ENCODE measurements at regions not wholly inside any gene's neighbourhood (a gene's known extent, or its start where the extent isn't known, plus 50 kb on each side); places are given as distances from the start of the nearest gene placed in this dataset.

- H3K27me3 ChIP-seq: no peaks in the 10 kb centered on the region
- DNase-seq: no peak
- peaks cover 5 to 27% (median 14%) of the 10 kb centered on the region in 4 donors for H3K36me3 ChIP-seq
- H3K9me3 ChIP-seq: no peaks in the 10 kb centered on the region
- H3K4me3 ChIP-seq: no peak overlapping the region
- no peak for TF ChIP-seq EP300 (IDR thresholded peaks at IDR 0.05)
- TF ChIP-seq CTCF (IDR thresholded peaks at IDR 0.05): no peak
- no peak for TF ChIP-seq POLR2A (IDR thresholded peaks at IDR 0.05)
- TF ChIP-seq POLR2AphosphoS5 (IDR thresholded peaks at IDR 0.05): no peak
- 84 to 91% methylated on average over 4 of the region's 4 CpGs for WGBS, 2 donors
- H3K27ac ChIP-seq: peak overlapping the region; percentile 17 to 79 (median 62)
- intact Hi-C loops (cut with DNase I): no loop called here
- peaks cover 0 to 67% (median 57%) of the 10 kb centered on the region in 4 donors for H3K4me1 ChIP-seq
Observed at GRCh38 chr1:184900507-184900906, 73.8 kb downstream of the NIBAN1 start.

- H3K36me3 ChIP-seq: peaks cover 5 to 50% (median 15%) of the 10 kb centered on the region in 4 donors
- no peak for DNase-seq
- H3K4me1 ChIP-seq: peaks cover 0 to 40% (median 24%) of the 10 kb centered on the region in 4 donors
- 74 to 90% methylated on average over 2 of the region's 2 CpGs for WGBS, 2 donors
- peak overlapping the region in 1 of 4 donors; percentile 22 for H3K27ac ChIP-seq
- H3K4me3 ChIP-seq: no peak overlapping the region
- H3K9me3 ChIP-seq: no peaks in the 10 kb centered on the region
- TF ChIP-seq EP300 (IDR thresholded peaks at IDR 0.05) (no peak), POLR2AphosphoS5 (IDR thresholded peaks at IDR 0.05) (no peak), POLR2A (IDR thresholded peaks at IDR 0.05) (no peak), CTCF (IDR thresholded peaks at IDR 0.05) (no peak)
- intact Hi-C loops (cut with DNase I): no loop called here
- no peaks in the 10 kb centered on the region for H3K27me3 ChIP-seq
Observed at GRCh38 chr1:184896000-184896399, 78.3 kb downstream of the NIBAN1 start.

- Histone ChIP-seq H3K4me3 (no peak overlapping the region), H3K36me3 (peaks cover 5 to 50% (median 15%) of the 10 kb centered on the region in 4 donors), H3K4me1 (peaks cover 0 to 40% (median 24%) of the 10 kb centered on the region in 4 donors), H3K9me3 (no peaks in the 10 kb centered on the region), H3K27me3 (no peaks in the 10 kb centered on the region), H3K27ac (peak overlapping the region; percentile 10 to 92 (median 24))
- no peak for DNase-seq
- no peak for TF ChIP-seq EP300 (IDR thresholded peaks at IDR 0.05)
- TF ChIP-seq POLR2A (IDR thresholded peaks at IDR 0.05): no peak
- TF ChIP-seq CTCF (IDR thresholded peaks at IDR 0.05): no peak
- TF ChIP-seq POLR2AphosphoS5 (IDR thresholded peaks at IDR 0.05): no peak
- intact Hi-C loops (cut with DNase I): no loop called here
- 72 to 77% methylated on average over 2 of the region's 2 CpGs for WGBS, 2 donors
Observed at GRCh38 chr1:184895086-184895485, 79.2 kb downstream of the NIBAN1 start.

- intact Hi-C loops (cut with DNase I): no loop called here
- Histone ChIP-seq H3K4me1 (peaks cover 0 to 51% (median 36%) of the 10 kb centered on the region in 4 donors), H3K36me3 (peaks cover 5 to 53% (median 15%) of the 10 kb centered on the region in 4 donors), H3K27ac (peak overlapping the region in 3 of 4 donors; percentile 22 to 92 (median 81)), H3K4me3 (no peak overlapping the region), H3K27me3 (no peaks in the 10 kb centered on the region), H3K9me3 (no peaks in the 10 kb centered on the region)
- no peak for DNase-seq
- WGBS, 2 donors: 89 to 97% methylated on average over 2 of the region's 2 CpGs
- TF ChIP-seq POLR2AphosphoS5 (IDR thresholded peaks at IDR 0.05): no peak
- no peak for TF ChIP-seq EP300 (IDR thresholded peaks at IDR 0.05)
- no peak for TF ChIP-seq CTCF (IDR thresholded peaks at IDR 0.05)
- no peak for TF ChIP-seq POLR2A (IDR thresholded peaks at IDR 0.05)
Observed at GRCh38 chr1:184893695-184894094, 80.6 kb downstream of the NIBAN1 start.

GRCh38 chr1:184892116-184892515, 82.2 kb downstream of the NIBAN1 start:
- WGBS, 2 donors: 84 to 85% methylated on average over 4 of the region's 4 CpGs
- H3K36me3 ChIP-seq: peaks cover 0 to 47% (median 4%) of the 10 kb centered on the region in 4 donors
- no peak overlapping the region for H3K4me3 ChIP-seq
- peak overlapping the region; percentile 66 to 92 (median 80) for H3K27ac ChIP-seq
- intact Hi-C loops (cut with DNase I): no loop called here
- peaks cover 0 to 66% (median 49%) of the 10 kb centered on the region in 4 donors for H3K4me1 ChIP-seq
- H3K27me3 ChIP-seq: no peaks in the 10 kb centered on the region
- H3K9me3 ChIP-seq: no peaks in the 10 kb centered on the region
- no peak for TF ChIP-seq EP300 (IDR thresholded peaks at IDR 0.05)
- TF ChIP-seq POLR2AphosphoS5 (IDR thresholded peaks at IDR 0.05): no peak
- no peak for TF ChIP-seq CTCF (IDR thresholded peaks at IDR 0.05)
- TF ChIP-seq POLR2A (IDR thresholded peaks at IDR 0.05): no peak
- DNase-seq: no peak

Measured in sigmoid colon (tissue), 6 donors.